Glomerular visceral epithelial cell (primary cell): ENCODE measurements at regions not wholly inside any gene's neighbourhood (a gene's known extent, or its start where the extent isn't known, plus 50 kb on each side); places are given as distances from the start of the nearest gene placed in this dataset.
"Not testable (repeated sequence)": the region's sequence is repeated elsewhere in the genome, so short reads cannot be mapped to it uniquely, and the experiment has no call there.

Experiments used
- DNase-seq: peaks from one replicate; pipeline ENCODE4 v3.0.0-alpha.2; 2016; ENCODE audit errors: extremely low spot score

- DNase-seq, result not testable (repeated sequence)
Observed at GRCh38 chr21:5103880-5104561, 5417.4 kb upstream of the TPTE start.

GRCh38 chr21:5104562-5104928 is 5416.8 kb upstream of the TPTE start:
- DNase-seq, result not testable (repeated sequence)

GRCh38 chr21:5105939-5106708 is 5415.3 kb upstream of the TPTE start:
- DNase-seq, result not testable (repeated sequence)

- DNase-seq, result not testable (repeated sequence)
Observed at GRCh38 chr21:5106767-5107464, 5414.5 kb upstream of the TPTE start.

GRCh38 chr21:5107637-5108036 is 5413.7 kb upstream of the TPTE start:
- not testable (repeated sequence) for DNase-seq

- not testable (repeated sequence) for DNase-seq
Observed at GRCh38 chr21:5108048-5108775, 5413.2 kb upstream of the TPTE start.

- DNase-seq, result not testable (repeated sequence)
Observed at GRCh38 chr21:5111197-5111596, 5410.2 kb upstream of the TPTE start.

GRCh38 chr21:5113092-5113491 is 5408.3 kb upstream of the TPTE start:
- not testable (repeated sequence) for DNase-seq

- DNase-seq, result not testable (repeated sequence)
Observed at GRCh38 chr21:5114468-5114867, 5406.9 kb upstream of the TPTE start.

GRCh38 chr21:5114893-5115645 is 5406.3 kb upstream of the TPTE start:
- DNase-seq, result not testable (repeated sequence)

GRCh38 chr21:5115646-5116343 is 5405.6 kb upstream of the TPTE start:
- not testable (repeated sequence) for DNase-seq

GRCh38 chr21:5116344-5117123 is 5404.8 kb upstream of the TPTE start:
- not testable (repeated sequence) for DNase-seq

- not testable (repeated sequence) for DNase-seq
Observed at GRCh38 chr21:5117135-5117534, 5404.2 kb upstream of the TPTE start.

- not testable (repeated sequence) for DNase-seq
Observed at GRCh38 chr21:5117666-5118295, 5403.6 kb upstream of the TPTE start.

- not testable (repeated sequence) for DNase-seq
Observed at GRCh38 chr21:5118296-5118679, 5403.1 kb upstream of the TPTE start.

- not testable (repeated sequence) for DNase-seq
Observed at GRCh38 chr21:5119179-5119578, 5402.2 kb upstream of the TPTE start.

GRCh38 chr21:5121399-5121798 is 5400.0 kb upstream of the TPTE start:
- DNase-seq, result not testable (repeated sequence)

- DNase-seq, result not testable (repeated sequence)
Observed at GRCh38 chr21:5121849-5122248, 5399.5 kb upstream of the TPTE start.

GRCh38 chr21:5123655-5124054 is 5397.7 kb upstream of the TPTE start:
- not testable (repeated sequence) for DNase-seq
